ENCODE measurements at regions not wholly inside any gene's neighbourhood (a gene's known extent, or its start where the extent isn't known, plus 50 kb on each side); places are given as distances from the start of the nearest gene placed in this dataset.

- no peak for TF ChIP-seq CTCF (IDR thresholded peaks at IDR 0.05)
- TF ChIP-seq POLR2A (IDR thresholded peaks at IDR 0.05) = no peak
- TF ChIP-seq POLR2AphosphoS5 (IDR thresholded peaks at IDR 0.05) = no peak
- no peak for TF ChIP-seq EP300 (IDR thresholded peaks at IDR 0.05)
Measured at GRCh38 chr13:59016250-59016649, 1147.5 kb downstream of the DIAPH3 start.

Measured in sigmoid colon (tissue), 4 donors.